Ascending aorta (tissue), 2 donors: ENCODE measurements at regions not wholly inside any gene's neighbourhood (a gene's known extent, or its start where the extent isn't known, plus 50 kb on each side); places are given as distances from the start of the nearest gene placed in this dataset.

Experiments
- DNase-seq, 2 donors: peaks; one replicate each; pipeline ENCODE4 v3.0.0-alpha.2; 2019; ENCODE audit warnings: low spot score in 2 of 2
- H3K27ac ChIP-seq, 2 donors: fragments of 200-600 bp; sonication (generic); one replicate each; pipeline ENCODE4 v1.5.1; 2016 to 2017; ENCODE audit warnings: mild to moderate bottlenecking in 1 of 2
- H3K27me3 ChIP-seq: fragments of 200-600 bp; sonication (generic); one replicate; pipeline ENCODE4 v1.5.1; 2017
- H3K36me3 ChIP-seq, 2 donors: fragments of 200-600 bp; sonication (generic); one replicate each; pipeline ENCODE4 v1.5.1; 2016
- H3K4me1 ChIP-seq, 2 donors: fragments of 200-600 bp; sonication (generic); one replicate each; pipeline ENCODE4 v1.5.1; 2016 to 2017; ENCODE audit warnings: mild to moderate bottlenecking in 1 of 2
- H3K4me3 ChIP-seq, 2 donors: fragments of 200-600 bp; sonication (generic); one replicate each; pipeline ENCODE4 v1.5.1; 2016 to 2017; ENCODE audit warnings: mild to moderate bottlenecking in 1 of 2
- H3K9me3 ChIP-seq, 2 donors: fragments of 200-600 bp; sonication (generic); one replicate each; pipeline ENCODE4 v1.5.1; 2016
- intact Hi-C: fragments of 100-400 bp; cut with DNase I; formaldehyde crosslinking; loops from one replicate; pipeline ENCODE4 v1.15.1; 2023
- TF ChIP-seq, protein P1 (sequence below), 3 experiments: fragments of 200-600 bp in 2 of 3; fragments of 450-650 bp in 1 of 3; sonication (generic) in 2 of 3; IDR thresholded peaks; one replicate each; pipeline ENCODE4 v1.5.1; 2016 to 2019; ENCODE audit warnings: antibody characterized with exemption in 3 of 3, mild to moderate bottlenecking in 1 of 3, moderate library complexity in 1 of 3

DNA sequence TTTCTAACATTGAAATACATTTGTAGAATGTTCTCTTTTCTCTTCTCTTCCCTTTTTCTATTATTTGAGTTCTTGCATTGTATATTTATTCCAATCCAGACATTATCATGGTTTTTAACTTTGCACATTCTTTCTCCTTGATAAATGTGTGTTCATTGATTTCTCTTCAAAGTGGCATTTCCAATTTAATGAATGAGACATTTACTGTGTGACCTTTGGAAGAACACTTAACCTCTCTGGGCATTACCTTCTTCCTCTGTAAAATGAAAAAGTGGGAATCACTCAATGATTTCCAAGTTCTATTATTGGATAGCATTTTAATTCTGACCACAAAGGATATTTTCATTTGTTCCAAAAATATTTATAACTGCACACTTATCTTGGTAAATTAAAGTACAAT is 1095.8 kb downstream of the GALC start:
- no peaks in the 10 kb centered on the region for H3K36me3 ChIP-seq
- TF ChIP-seq, protein P1, sequence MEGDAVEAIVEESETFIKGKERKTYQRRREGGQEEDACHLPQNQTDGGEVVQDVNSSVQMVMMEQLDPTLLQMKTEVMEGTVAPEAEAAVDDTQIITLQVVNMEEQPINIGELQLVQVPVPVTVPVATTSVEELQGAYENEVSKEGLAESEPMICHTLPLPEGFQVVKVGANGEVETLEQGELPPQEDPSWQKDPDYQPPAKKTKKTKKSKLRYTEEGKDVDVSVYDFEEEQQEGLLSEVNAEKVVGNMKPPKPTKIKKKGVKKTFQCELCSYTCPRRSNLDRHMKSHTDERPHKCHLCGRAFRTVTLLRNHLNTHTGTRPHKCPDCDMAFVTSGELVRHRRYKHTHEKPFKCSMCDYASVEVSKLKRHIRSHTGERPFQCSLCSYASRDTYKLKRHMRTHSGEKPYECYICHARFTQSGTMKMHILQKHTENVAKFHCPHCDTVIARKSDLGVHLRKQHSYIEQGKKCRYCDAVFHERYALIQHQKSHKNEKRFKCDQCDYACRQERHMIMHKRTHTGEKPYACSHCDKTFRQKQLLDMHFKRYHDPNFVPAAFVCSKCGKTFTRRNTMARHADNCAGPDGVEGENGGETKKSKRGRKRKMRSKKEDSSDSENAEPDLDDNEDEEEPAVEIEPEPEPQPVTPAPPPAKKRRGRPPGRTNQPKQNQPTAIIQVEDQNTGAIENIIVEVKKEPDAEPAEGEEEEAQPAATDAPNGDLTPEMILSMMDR (IDR thresholded peaks at IDR 0.05), result no peak
- no peaks in the 10 kb centered on the region for H3K9me3 ChIP-seq
- H3K27me3 ChIP-seq, result no peaks in the 10 kb centered on the region
- H3K4me1 ChIP-seq, result no peaks in the 10 kb centered on the region
- DNase-seq, result no peak
- intact Hi-C loops, result no loop called here
- H3K27ac ChIP-seq, result no peak overlapping the region
- H3K4me3 ChIP-seq, result no peak overlapping the region

DNA sequence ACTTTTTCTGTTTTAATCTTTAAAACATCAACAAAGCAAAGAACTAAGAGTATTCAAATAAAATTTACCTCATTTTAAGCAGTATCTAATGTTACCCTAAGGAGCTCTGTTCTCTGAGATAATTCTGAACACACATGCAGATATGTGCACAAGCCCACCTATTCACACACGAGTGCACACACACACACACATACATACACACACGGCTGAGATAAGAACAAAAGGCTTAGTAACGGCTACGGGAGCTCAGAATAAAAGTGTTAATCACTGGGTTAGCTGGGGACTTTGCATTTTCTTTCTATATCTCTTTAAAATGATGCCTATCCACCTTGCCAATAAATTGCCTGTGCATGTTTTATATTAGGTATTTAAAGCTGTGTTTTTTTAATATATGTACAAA is 1096.3 kb downstream of the GALC start:
- Histone ChIP-seq H3K27ac (no peak overlapping the region), H3K4me3 (no peak overlapping the region), H3K9me3 (no peaks in the 10 kb centered on the region), H3K36me3 (no peaks in the 10 kb centered on the region), H3K4me1 (no peaks in the 10 kb centered on the region), H3K27me3 (no peaks in the 10 kb centered on the region)
- DNase-seq, result no peak
- TF ChIP-seq, protein P1 (IDR thresholded peaks at IDR 0.05), result no peak
- intact Hi-C loops, result no loop called here

DNA sequence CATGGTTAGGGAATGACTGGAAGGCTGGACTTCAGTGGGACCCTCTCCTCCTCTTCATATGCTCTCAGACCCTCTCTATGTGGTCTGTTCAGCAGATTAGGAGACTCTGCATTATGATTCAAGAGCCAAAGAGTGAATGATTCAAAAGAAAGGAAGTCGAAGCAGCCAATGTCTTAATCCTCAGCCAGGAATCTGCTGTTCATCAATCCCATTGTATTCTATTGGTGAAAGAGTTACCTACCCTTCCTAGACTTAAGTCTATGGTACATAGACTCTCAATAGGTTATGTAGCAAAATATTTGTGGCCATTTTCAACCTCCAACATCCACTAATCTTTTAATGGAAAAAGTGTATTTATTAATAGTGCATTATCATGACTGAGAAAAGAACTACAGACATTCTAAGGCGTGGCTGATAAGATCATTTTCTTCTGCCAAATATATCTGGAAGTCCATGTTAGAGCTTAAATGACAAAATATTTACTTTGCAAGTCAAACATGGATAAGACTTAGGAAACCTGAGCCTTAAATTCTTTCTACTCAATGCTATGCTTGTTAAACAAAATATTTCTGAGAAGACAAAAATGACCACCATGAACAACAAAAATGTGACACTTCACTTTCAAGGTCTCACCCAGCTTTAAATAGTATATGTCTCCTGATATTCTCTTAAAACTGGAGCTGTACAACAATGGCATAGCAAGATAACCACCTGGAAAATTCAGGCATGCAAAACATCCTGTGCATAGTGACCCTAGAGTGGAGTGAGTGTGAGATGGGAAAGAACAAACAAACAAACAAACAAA is 1100.6 kb downstream of the GALC start:
- intact Hi-C loops, result no loop called here
- no peak for DNase-seq
- Histone ChIP-seq H3K9me3 (no peaks in the 10 kb centered on the region), H3K27ac (no peak overlapping the region), H3K4me3 (no peak overlapping the region), H3K4me1 (no peaks in the 10 kb centered on the region), H3K27me3 (no peaks in the 10 kb centered on the region), H3K36me3 (no peaks in the 10 kb centered on the region)
- TF ChIP-seq, protein P1 (IDR thresholded peaks at IDR 0.05), result no peak

DNA sequence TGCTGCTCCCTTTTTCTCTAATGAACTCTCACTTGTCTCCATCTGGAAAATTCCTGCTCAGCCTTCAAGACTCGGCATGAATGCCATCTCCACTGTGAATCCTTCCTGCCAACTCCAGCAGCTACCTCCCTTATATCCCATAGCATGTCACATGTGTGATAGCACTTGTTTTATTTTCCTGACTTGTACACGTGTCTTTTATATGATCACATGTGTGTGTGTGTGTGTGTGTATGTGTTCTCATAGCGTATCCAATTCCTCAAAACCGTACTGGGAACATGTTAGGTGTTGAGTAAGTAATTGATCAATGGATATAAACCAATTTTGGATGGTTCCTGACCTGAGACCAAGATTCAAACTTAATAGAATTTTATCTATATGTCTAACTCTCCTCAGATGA is 1107.7 kb downstream of the GALC start:
- TF ChIP-seq, protein P1 (IDR thresholded peaks at IDR 0.05), result no peak
- DNase-seq, result no peak
- Histone ChIP-seq H3K4me3 (no peak overlapping the region), H3K36me3 (no peaks in the 10 kb centered on the region), H3K27me3 (no peaks in the 10 kb centered on the region), H3K9me3 (no peaks in the 10 kb centered on the region), H3K27ac (no peak overlapping the region), H3K4me1 (no peaks in the 10 kb centered on the region)
- intact Hi-C loops, result no loop called here

DNA sequence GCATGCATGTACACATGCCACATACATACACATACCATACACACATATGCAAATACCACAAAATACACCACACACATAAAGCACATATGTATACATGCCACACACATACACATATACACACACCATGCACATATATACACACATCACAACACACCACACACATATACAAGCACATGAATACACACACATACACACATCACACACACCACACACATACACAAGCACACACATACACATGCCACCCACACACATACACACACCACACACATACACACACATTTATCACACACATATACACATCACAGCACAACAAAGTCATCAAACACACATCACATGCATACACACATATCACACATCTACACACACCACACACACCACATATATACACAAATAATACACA is 1108.5 kb downstream of the GALC start:
- H3K27ac ChIP-seq, result no peak overlapping the region
- intact Hi-C loops, result no loop called here
- DNase-seq, result no peak
- no peaks in the 10 kb centered on the region for H3K9me3 ChIP-seq
- TF ChIP-seq, protein P1 (IDR thresholded peaks at IDR 0.05), result no peak
- no peak overlapping the region for H3K4me3 ChIP-seq
- no peaks in the 10 kb centered on the region for H3K27me3 ChIP-seq
- no peaks in the 10 kb centered on the region for H3K36me3 ChIP-seq
- no peaks in the 10 kb centered on the region for H3K4me1 ChIP-seq
